ENCODE measurements at regions not wholly inside any gene's neighbourhood (a gene's known extent, or its start where the extent isn't known, plus 50 kb on each side); places are given as distances from the start of the nearest gene placed in this dataset.
A peak's percentile ranks its signal among the peaks of the same experiment; 100 is the strongest.
"Not testable (repeated sequence)": the region's sequence is repeated elsewhere in the genome, so short reads cannot be mapped to it uniquely, and the experiment has no call there.

GRCh38 chr6:169973588-169974467 lies 222.4 kb downstream of the ERMARD start:
- ATAC-seq; intact Hi-C loops (cut with micrococcal nuclease); DNase-seq: not testable (repeated sequence)

- ATAC-seq = no peak
- no peak for DNase-seq
- intact Hi-C loops (cut with micrococcal nuclease) = no loop called here
Measured at GRCh38 chr6:169972736-169973135, 221.3 kb downstream of the ERMARD start.

- ATAC-seq = no peak
- DNase-seq = no peak
- intact Hi-C loops (cut with micrococcal nuclease) = no loop called here
Measured at GRCh38 chr6:169972101-169972651, 220.8 kb downstream of the ERMARD start.

GRCh38 chr6:169971081-169971861 lies 219.8 kb downstream of the ERMARD start:
- no peak for DNase-seq
- intact Hi-C loops (cut with micrococcal nuclease) = no loop called here
- ATAC-seq = no peak

- no peak for DNase-seq
- no peak for ATAC-seq
- intact Hi-C loops (cut with micrococcal nuclease) = no loop called here
Measured at GRCh38 chr6:169970306-169970988, 219.0 kb downstream of the ERMARD start.

GRCh38 chr6:169969372-169970099 lies 218.1 kb downstream of the ERMARD start:
- ATAC-seq (no peak), DNase-seq (no peak)
- intact Hi-C loops (cut with micrococcal nuclease) = no loop called here

- no peak for DNase-seq
- intact Hi-C loops (cut with micrococcal nuclease) = no loop called here
- peak; percentile 82 for ATAC-seq
Measured at GRCh38 chr6:169968541-169969270, 217.3 kb downstream of the ERMARD start.

GRCh38 chr6:169967687-169968086 lies 216.3 kb downstream of the ERMARD start:
- intact Hi-C loops (cut with micrococcal nuclease) = no loop called here

GRCh38 chr6:169966312-169967181 lies 215.1 kb downstream of the ERMARD start:
- DNase-seq (no peak), ATAC-seq (no peak)
- intact Hi-C loops (cut with micrococcal nuclease) = no loop called here

More at GRCh38 chr6:169967687-169968086, 216.3 kb downstream of the ERMARD start:
- DNase-seq (no peak), ATAC-seq (no peak)

- intact Hi-C loops (cut with micrococcal nuclease) = no loop called here
- DNase-seq (no peak), ATAC-seq (no peak)
Measured at GRCh38 chr6:169965657-169966311, 214.4 kb downstream of the ERMARD start.

- no peak for DNase-seq
- ATAC-seq = no peak
- intact Hi-C loops (cut with micrococcal nuclease) = no loop called here
Measured at GRCh38 chr6:169965239-169965638, 213.8 kb downstream of the ERMARD start.

- intact Hi-C loops (cut with micrococcal nuclease) = no loop called here
- DNase-seq (no peak), ATAC-seq (no peak)
Measured at GRCh38 chr6:169964486-169965180, 213.2 kb downstream of the ERMARD start.

- intact Hi-C loops (cut with micrococcal nuclease) = no loop called here
- ATAC-seq (no peak), DNase-seq (no peak)
Measured at GRCh38 chr6:169963581-169964297, 212.3 kb downstream of the ERMARD start.

GRCh38 chr6:169962604-169963469 lies 211.4 kb downstream of the ERMARD start:
- no peak for DNase-seq
- ATAC-seq = no peak
- intact Hi-C loops (cut with micrococcal nuclease) = no loop called here
